CD4-positive, alpha-beta T cell treated with Interleukin-21 for 1 hour (primary cell): ENCODE measurements at regions not wholly inside any gene's neighbourhood (a gene's known extent, or its start where the extent isn't known, plus 50 kb on each side); places are given as distances from the start of the nearest gene placed in this dataset.

Experiments used
- DNase-seq: peaks from one replicate; pipeline ENCODE4 v3.0.0-alpha.2; 2020

DNA sequence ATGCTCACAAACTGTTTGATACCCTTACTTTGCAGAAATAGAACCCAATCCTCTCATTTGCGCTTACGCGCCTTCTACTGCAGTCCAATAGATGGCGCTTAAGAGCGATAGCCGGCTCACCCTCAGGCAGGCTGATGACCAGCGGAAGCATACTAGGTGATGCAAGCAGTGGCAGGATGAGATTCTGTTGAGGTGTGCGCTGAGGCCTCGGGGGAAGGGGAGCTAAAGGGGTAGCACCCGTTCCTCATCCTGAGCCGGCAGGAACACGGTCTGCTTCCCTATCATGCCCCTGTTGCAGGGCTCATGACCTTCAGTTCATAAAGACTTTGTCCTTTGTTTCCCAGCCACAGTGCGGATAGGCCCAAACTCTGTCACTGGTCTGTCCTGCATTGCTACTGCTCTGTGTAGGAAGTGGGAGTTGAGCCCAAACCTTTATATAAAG lies 628.9 kb downstream of the TLL1 start:
- DNase-seq = no peak

DNA sequence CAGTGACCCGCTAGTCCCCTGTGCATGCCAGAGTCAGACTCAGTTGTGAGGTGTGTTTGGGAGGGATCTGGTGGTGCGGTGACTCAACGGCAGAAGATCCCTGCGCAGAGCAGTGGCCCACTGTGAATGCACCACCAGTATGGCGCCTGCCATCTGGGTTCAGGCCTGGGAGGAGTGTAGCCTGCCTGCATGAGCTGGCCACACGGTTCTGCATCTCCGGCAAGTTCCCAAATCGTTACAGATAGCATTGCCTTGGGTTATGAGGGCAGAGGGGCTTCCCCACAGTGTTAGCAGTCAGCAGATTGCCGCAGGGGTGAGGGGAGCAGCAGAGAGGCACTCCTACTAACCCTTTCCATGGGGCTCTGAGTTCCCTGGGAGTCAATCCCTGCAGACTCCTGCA lies 629.6 kb downstream of the TLL1 start:
- DNase-seq = no peak

DNA sequence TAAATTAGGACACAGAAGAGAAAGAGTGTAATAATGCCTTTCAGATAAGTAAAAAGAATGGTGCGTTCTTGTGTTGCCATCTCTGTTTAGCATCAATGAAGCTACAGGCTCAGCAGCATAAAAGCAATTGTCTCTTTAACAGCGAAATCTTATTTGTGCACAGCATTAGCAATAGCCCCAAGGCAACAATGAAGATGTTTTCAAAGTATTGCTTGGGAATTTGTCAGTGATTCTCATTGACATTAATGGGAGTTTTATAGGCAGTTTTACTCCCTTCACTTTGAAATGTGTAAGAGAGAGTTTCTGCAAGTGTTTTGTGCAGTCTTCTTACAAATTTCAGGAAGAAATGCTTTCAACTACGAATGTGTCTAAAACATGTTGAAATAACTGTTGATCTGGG lies 633.0 kb downstream of the TLL1 start:
- no peak for DNase-seq

DNA sequence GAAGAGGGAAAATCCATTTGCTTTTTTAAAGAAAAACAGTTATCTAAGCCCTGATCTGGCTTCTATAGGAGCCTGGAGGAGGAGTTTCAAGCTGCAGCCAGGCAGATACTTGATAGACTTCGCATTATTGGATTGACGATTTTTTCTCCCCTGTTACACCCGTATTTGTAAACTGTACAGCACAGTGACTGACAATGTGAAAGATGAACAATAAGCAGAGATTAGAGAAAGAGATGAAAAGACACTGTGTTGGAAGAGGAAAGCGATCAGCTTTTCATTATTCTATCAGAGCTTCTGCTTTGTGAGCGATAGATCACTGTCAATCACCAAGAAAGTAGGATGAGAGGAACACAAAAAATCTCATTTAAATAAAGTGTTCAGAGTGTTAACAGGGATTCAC lies 639.2 kb downstream of the TLL1 start:
- no peak for DNase-seq

DNA sequence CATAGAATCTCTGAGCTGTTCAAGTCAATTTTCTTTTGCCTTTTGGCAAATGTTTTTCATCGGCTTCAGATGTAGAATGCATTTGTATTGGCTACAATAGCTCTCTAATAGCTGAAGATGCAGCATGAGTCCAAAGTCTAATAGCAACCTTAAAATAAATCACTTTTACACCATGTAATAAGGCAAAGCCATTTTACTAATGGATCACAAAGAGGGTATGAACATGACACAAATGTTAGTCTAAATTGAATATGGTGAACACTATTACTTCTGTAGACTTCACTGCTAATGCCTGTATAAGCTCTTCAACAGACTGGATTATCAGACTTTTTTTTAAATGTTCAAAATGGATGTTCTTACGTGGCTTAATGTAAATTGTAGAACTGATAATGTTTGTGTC lies 645.3 kb downstream of the TLL1 start:
- DNase-seq = no peak

DNA sequence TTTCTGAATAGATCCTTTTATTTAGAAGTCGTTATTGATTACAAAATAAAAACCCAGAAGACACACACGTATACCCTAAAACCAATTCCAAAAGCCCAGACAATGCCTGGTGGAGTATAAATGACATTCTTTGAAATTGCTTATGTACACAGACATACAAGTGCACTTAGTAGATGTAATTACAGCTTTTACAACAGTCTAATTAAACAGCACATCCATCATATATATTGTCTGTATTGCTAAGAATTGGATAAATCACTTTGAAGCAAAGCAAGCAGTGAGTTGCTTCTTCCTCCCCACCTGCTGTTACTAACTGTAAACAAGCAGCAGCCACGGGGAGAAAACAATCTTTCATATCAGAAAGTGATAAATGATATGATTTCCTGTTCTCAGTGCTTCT lies 645.7 kb downstream of the TLL1 start:
- DNase-seq = no peak

DNA sequence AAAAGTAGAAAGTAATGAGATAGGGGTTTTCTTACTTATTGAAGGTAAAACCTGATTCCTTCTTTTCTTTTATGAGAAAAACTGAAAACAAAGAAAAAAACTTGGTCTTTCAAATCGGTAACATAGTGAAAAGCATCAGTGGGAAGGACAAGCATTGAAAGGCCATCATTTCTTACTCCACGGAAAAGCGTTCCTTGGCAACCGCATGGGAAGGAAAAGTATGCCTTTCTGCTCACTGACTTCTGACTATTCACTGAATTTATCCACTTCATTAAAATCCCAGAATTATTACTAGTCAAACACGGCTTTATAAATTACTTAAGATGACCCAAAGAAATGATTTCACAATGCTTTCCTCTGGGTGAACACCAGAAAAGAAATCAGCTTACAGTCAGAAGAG lies 646.7 kb downstream of the TLL1 start:
- DNase-seq = no peak

DNA sequence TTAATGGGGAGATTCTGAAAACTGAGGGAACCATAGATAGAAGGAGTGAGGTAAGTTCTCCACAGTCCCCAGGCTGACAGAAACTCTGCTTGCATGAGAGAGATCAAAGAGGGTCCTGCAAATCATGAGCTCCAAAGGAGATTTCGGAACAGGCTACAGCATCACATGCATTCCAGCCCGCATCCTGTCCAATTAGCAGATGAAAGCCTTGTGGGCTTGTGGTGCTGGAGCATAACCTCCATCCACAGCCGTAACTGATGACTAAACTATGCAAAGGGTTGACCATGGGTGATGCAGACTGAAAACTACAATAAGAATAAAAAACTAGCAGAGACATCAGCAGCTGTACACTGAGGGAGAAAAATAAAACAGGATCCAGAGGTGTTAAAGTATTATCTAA lies 654.5 kb downstream of the TLL1 start:
- no peak for DNase-seq

DNA sequence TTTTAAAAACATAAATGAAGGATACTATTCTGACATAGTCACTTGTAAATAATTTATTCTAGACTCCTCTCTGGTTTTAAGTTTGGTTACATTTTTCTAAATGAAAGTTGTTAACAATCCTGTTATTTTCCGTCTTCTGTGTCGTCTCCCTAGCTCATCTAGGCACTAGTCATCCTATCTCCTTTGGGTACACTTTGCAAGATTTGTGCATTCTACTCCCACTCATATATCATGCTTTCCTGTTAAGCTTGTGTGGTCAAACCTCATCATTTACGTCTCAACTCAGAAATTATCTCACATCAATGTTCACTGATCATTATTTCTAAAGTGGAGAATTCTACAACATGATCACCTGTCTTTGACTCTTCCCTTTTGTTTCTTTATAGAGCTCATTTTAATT lies 658.7 kb downstream of the TLL1 start:
- DNase-seq = no peak

DNA sequence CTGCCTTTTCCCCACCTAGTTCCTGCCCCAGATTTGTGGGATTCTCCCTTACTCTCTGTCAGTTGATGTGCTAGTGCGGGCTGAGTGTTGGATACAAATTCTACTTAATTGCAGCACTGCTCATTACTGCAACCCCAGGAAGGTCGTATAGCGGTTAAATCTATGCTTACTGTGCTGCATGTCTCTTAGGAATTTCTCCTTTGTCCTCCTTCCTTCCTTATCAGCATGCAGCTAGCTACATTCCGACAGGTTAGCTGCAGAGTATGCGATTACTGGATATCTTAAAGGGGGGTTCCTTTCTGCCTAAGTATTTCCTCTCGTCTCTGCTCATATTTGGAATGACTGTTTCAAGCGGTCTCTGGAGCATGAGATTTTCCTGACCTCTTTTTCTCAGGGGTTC lies 662.8 kb downstream of the TLL1 start:
- DNase-seq = no peak

DNA sequence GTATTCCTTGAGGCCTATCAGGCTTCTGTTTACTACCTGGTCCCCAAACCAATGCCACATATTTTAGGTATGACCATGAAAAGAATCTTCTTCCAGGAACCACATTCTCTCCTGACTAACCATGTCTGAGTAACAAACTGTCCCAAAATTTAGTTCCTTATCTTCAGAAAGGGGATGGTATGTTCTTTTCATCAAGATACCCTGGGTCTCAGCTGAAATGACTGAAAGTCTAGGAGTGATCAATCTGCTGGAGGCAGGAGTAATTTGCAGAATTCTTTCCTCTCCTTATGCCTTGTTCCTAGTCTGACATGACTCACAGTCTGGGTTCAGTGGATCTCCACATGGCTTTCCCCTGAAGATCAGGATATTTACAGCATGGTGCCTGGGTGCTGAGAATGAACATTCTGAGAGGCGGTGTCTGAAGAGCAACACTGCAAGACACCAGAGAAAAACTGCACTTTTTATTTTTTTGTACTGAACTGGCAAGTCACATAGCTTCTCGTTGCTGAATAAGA lies 665.5 kb downstream of the TLL1 start:
- no peak for DNase-seq

DNA sequence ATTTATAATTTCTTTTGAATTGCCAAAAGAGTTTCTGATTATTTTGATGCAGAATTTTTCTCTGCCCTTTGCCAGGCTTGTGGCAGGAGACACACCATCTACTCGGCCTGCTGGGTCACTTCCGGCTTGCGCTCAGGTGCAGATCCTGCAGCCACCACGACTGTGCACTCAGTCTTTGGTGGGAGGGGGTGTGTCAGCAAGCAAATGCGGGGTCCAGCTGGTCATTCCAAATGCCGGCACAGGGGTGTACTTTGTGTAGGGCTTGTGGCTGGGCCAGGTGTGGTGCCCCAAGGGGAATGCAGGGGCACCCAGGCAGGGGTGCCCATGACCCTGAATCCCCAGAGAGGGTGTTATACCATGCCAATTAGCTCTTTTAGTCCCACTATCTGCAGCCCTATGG lies 673.0 kb downstream of the TLL1 start:
- DNase-seq = no peak

DNA sequence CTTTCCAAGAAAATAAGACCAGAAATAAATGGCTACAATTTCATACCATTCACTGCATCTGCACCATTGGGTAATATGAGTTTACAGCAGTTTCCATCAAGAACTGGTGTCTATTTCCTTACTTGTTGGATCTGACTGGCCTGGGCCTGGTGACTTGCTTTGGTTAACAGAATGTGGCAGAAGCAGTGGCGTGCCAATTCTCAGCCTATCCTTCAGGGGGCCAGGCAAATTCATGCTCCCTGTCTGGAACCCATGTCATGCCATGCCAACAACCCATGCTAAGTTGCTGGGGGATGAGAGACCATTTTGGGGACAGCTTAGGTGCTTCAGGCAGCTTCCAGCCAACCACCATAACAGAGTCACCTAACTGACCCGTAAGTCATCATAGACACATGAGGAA lies 656.7 kb downstream of the SPOCK3 start:
- DNase-seq = no peak

DNA sequence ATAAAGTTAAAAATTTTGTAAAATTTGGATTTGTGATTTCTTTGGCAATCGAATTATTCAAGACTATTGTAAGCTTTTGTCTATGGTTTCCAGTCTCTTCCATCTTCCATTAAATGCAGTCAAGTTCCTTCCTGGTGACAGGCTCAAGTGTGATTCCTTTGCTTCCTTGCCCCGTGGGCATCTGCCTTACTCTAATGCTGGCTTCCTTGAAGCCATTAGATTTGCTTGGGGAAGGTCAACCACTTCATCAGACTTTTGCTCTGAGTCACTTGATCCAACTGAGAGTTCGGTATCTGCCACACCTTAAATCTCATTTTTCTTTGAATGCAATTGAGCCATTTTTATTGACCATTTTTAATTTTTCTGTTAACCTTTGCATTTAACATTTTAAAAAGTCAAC lies 648.8 kb downstream of the SPOCK3 start:
- no peak for DNase-seq

DNA sequence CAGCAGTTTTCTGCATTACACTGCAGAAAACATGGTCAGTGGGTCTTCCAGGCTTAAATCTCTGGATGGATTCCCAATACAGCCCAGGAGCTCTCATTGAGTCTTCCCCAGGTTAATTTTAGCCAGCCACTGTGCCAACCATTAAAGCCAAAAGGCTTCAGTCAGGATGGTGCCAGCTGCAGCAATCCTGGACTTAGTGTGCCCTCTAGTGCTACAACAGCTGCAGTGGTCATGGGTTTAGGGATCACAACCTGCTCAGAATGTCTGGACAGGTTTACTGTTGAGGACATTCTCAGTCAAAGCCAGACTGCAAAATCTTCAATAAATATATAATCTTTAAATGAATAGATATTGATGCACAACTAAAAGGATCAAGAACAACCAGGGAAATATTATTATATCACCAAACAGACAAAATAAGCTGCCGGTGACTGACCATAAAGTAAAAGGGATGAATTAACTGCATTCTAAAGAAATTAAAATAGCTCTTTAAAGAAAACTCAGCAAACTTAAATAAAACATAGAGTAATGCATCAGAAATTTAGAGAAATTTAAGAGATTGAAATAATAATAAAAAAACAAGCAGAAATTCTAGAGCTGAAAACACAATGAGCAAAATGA lies 639.9 kb downstream of the SPOCK3 start:
- DNase-seq = no peak

DNA sequence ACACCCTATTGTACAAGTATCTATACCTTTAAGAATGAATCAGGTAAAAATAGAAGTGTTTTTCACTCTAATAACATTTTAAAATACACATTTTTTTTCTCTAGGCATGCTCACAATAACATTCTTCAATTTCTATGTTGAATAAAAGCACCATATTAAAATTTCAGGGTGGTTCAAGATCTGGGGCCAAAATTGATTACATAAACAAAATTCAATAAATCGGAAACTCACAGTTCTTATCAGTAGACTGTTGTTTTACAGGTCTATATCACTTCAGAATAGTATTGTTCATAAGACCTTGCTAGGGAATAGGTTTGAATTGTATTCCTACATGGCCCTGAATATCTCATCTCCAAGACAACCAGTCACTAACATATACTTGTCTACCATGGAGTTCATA lies 634.0 kb downstream of the SPOCK3 start:
- DNase-seq = no peak

DNA sequence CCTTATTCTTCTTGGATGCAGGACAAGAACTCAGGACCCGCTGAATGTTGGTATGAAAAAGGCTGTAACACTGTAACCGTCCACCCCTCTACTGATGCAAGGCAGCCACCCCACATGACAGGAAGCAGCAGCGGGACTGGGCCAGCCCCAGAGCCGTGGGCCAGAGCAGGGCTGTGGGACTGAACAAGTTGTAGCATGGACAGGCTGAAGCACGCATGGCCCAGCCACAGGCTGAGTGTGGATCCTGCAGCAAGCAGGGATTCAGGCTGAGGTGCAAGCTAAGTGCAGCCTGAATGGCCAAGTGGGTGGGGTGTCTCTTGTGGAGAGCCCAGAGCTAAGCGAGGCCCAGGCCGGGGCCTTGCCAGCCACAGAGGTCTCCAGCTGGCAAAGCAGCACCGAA lies 632.2 kb downstream of the SPOCK3 start:
- no peak for DNase-seq

DNA sequence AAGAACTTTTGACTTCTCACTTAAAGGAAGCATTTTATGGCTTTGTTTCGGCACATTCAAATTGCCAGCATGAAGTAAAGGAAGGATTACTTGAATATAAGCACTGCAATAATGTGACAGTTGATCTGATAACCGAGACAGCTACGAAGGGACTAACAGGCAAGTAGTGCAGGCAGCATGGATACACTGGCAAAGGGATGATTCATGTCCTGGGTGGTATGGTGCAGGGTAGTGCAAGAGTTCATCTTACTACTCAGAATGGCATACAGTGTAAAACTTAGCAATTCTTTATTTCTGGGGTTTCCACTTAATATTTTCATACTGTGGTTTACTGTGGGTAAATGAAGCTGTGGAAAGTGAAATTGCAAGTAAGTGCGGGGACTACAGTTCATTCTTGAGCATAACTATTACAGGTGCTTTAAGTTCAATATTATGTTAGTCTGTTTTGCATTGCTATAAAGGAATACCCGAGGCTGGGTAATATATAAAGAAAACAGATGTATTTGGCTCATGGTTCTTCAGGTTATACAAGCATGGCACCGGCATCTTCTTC lies 611.8 kb downstream of the SPOCK3 start:
- DNase-seq = no peak

DNA sequence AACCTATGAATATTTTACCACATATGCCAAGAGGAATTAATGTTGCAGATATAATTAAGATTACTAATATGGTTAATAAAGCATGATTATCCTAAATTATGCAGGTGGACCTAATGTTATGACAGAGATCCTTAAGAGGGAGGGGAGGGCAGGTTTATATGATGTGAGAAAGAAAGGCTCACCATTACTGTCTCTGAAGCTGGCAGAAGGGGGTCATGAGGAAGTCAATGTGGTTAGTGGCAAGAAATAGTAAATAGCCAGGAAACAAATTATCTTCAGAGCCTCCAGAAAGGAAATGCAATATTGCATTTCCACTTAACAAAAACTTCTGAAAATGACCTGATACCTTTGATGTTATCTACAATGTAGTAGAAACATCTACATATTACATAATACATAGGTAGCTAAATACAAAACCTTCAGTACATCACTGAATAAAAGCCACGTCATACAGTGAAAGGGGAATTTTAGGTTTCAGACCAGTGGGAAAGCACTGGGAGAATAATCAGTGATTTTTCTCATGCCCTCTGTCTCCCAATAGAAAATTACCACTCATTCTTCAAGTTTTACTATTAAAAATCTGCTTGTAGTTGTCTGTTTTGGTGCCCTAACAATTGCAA lies 609.2 kb downstream of the SPOCK3 start:
- no peak for DNase-seq

DNA sequence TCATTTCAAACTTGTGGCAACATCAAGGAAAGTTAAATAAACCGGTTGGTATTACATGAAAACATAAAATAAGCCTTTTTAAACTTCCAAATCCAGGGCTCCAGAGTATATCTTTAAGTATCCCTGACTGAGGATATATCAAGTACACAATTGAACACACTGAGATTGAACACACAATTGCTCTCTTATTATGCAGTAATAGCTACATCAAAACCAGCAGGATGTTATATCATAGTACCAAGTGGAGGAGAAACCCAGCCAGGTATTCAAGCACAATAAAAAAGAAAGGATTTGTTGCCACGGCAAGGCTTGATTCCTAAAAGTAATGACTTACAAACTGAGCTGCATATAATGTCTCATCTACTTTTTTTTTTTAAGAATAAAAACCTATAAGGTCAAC lies 605.8 kb downstream of the SPOCK3 start:
- DNase-seq = no peak

DNA sequence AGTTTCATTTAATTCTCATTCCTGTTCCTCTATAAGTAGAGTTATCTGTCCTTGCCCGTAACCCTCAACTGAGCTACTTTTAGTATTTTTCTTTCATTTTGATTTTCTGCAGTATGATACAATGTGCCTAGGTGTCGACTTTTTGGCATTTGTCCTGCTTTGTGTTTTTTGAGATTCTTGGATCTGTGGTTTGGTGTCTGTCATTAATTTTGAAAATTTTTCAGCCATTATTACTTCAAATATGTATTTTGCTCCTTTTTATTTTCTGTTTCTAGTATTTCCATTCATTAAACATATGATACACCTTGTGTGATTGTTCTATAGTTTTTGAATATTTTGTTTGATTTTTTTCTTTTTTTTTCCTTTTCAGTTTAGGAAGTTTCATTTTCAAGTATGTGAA lies 598.9 kb downstream of the SPOCK3 start:
- DNase-seq = no peak

DNA sequence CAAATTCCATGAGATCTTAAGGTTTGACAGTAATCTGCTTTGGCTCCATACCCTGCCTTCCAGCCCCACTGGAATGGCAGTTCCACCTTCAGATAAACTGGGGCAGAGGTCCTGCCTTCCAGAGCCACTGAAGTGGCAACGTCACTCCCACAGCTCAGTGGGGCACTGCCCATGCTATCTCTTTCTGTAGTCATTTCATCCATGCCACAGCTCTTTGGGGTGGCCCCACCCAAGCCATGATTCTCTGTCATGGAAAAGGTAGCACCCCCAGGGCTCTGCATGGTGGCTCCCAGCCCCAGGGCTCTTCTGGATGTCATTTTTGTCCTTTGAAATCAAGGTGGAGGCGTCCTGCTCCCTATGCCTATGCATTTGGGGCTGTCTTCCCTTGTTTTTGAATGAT lies 596.5 kb downstream of the SPOCK3 start:
- no peak for DNase-seq

DNA sequence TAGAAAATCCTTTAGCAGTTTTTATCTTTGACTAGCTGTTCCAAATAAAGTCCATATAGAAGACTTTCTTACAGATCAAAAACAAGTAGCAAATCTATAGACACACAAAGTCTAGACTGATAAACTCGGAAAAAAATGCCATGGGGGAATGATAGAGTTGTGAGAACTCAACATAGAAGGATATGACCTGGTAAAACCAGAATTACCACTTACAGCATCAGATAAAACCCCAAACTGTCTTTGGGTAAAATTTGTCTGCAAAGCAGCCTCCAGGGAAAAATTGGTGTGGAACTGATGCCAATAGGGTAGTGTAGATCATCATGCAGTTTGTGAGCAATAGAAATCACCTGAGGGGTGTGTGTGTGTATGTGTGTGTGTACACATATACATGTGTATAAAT lies 579.1 kb downstream of the SPOCK3 start:
- DNase-seq = no peak

DNA sequence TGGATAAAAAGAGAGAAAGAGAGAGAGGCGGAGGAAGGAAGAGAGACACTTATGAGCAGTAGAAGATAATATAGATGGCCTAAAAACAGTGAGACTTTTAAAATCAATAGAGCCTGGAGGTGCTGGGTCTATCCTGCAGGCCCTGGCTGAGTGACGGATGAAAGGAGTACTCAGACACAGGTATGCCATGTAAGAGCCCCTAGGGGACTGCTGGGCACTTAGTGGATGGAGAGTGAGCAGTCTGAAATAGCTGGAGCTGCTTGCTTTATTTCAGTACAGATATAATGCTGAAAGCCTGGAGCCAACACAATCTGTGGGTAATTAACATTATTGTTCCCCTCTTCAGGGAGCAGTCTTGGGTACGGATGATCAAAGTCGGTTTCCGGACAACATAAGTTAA lies 578.6 kb downstream of the SPOCK3 start:
- no peak for DNase-seq

DNA sequence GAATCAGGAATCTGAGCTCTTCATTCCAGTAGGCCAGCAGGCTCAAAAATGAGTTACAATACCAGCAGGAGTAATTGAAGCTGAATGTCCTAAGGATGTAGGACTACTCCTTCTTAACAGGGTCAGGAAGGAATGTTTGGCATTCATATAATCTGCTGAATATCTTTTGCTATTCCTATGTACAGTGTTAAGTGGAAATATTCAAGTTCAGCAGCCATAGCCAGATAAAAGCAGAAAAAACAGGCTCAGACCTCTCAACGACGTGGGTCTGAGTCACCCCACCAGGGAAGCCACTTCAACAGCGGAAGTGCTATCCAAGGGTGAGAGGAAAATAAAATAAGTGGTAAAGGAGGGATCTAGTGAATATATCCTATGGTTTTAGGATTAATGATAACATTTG lies 577.0 kb downstream of the SPOCK3 start:
- no peak for DNase-seq
